Dermis blood vessel endothelial cell (primary cell): ENCODE measurements at regions not wholly inside any gene's neighbourhood (a gene's known extent, or its start where the extent isn't known, plus 50 kb on each side); places are given as distances from the start of the nearest gene placed in this dataset.

ENCODE experiments used
- DNase-seq: peaks from one replicate; pipeline ENCODE4 v3.0.0; 2010

DNA sequence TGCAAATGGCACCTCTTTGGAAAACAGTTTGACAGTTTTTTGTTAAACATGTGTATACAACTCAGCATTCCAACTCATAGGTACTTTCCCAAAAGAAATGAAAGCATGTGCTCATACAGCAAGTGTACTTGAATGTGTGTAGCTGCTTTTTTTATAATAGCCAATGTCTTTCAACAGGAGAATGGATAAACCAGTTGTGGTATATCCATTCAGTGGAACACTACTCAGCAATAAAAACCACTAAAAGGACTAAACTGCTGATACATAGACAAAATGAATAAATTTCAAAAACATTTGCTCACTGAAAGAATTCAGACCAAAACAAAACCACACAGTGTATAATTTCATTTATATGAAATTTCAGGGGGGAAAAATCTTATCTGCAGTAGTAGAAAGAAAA lies 267.3 kb downstream of the NR2F1-AS1 start:
- DNase-seq: no peak

DNA sequence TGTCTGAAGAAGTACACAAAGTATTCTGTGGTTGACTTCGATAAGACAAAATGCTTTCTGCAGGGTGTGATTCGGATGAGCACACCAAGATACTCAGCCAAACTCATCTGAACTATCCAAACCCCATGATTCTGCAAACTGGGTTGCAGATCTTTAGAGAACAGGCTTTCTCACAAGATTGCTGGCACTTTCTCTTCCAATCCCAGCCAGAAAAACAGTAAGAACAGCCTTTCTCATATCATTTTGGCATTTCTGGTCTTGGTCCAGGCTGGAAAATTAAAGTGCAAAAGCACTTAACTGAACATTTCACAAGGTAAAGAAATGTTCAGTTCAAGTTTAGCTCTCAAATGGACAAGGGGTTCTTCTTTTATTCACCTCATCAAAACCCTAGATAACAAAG lies 269.1 kb downstream of the NR2F1-AS1 start:
- no peak for DNase-seq

DNA sequence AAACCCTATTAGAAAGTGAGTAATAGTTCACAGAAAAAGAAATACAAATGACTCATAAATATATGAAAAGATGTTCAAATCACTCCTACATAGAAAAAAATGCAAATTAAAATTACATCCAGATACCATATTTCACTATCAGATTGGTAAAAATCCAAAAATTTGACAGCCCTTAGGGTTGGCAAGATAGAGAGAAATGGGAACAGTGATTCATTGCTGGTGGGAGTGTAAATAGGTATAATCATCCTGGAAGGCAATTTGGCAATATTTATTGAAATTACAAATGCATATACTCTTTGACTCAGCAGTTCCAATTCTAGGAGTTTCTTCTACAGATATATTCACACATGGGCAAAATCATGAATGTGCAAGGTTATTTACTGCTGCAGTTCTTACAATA lies 273.5 kb downstream of the NR2F1-AS1 start:
- no peak for DNase-seq

DNA sequence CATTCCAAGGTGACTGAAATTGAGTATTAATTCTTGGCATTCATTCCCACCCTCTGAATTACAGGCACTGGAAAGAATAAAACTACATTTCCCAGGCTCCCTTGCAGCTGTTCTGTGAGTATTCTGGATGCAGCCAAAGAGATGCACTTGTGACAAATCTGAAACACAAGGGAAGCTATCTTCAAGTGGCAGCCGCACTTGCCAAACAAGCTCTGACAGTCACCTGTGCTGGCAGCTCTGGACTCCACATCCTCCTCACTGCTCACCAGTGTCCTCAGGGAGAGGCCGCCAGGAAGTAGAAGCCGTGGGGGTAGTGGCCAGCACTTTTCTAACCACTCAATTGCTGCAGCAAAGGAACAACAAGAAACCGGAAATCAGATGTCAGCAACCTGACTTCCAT lies 275.0 kb downstream of the NR2F1-AS1 start:
- peak; percentile 35 for DNase-seq

DNA sequence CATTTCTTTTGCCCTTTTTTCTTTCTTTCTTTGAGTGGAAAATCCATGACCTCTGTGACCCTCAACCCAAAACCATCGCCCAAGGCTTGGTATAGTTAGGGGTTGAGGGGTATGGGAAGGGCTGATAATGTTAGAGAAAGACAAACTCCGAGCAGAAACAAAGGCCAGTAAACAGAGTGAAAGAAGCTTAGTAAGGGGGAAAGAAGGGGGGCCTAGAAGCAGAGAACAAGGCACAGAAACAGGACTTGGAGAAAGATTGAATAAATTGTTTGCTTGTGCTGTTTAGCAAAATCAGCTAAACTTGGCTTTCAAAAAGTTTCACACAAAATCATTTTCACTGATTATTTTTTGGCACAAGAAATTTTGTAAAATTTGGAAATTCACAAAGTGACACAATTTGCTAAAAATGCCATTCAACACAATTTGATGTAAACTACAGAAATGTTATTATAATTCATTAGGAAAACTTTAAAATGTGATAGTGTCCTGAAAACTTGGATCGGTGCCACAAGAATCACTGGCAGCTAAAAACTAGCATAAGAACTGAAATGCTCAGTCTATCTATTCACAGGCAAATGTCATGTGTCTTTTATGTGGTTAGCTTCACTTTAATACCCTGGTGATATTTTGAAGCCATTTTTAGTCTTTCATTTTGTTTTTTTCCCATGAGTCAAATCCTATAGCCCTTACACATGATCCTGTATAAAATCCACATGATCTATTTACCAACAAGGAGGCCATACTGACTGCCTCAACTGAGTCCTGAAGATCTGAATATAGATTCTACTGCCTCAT lies 276.4 kb downstream of the NR2F1-AS1 start:
- no peak for DNase-seq

DNA sequence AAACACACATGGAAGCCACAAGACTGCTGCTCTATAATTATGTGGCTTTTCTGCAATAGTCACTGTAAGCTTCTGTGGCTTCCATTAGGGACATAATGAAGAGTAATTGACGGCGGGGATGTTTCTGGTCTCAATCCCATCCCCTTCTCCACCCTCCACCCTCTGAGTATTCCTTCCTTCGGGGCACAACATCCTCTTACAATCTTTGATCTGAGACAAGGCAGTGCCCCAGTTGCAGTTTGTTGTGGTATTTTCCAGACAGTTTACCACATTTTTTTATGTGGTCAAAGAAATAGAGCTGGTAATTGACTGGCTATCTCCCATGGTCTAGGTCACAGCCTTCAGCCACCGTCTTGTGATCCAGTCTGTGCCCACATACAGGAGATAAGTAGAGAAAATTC lies 277.7 kb downstream of the NR2F1-AS1 start:
- peak; percentile 21 for DNase-seq

DNA sequence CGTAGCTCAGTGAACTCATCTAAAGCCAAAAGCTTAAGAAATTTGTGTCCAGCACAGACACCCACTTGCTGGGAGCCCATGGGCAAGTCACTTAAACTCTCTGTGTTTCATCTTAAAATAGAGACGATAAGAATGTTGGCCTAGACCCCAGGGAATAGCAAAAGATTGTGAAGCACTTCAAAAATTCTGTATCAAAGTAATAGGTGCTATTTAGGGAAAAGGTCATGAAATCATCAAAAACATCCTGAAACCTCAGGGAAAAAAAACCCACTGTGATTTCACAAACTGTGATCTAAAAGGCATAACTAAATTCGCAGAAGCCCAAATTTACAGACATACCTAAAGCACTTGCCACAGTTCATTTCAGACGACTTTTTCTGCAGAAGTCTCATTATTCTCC lies 278.3 kb downstream of the NR2F1-AS1 start:
- DNase-seq: no peak

DNA sequence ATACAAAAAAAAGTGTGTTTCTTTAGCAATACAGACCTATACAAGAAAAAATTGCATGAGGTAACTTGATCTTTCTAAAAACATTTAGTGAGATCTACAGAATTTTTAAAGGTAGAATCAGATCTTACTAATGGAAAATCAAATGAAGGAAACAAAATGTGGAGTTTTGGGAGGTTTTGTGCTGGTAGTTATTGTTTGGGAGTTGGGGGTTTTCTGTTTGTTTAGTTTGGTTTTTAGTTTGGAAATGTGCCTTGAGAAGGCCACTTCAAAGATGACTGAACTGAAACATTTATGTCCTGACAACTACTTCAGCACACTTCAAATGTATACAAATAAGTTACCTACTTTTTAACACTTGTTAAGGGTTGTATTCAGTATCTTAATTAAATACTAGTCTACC lies 280.1 kb downstream of the NR2F1-AS1 start:
- DNase-seq: no peak

DNA sequence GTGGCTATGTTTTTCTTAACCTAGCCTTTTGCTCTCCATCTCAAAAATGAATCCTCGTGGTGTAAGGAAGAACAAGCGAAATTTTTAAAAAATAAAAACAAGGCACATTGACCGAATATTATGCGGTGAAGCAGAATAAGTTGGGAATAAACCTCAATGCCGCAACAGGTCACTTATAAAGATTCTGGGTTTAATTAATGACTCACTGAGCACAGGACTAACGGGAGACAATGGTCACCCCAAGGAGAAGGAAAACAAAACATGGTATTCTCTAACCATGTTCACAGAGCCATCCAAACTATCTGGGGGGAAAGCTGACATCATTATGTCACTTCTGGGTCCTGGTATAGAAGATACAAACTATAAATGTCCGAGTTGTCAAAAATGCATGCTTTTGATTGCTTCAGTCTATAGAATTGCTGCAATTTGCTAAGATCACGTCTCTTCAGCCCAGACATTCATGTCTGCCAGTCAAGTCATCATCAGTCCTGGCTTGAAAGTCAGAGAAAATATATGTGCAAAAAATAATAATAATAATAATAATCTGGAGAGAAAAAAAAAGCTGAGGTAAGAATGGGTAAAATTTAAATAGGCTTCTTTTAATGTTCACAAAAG lies 280.6 kb downstream of the NR2F1-AS1 start:
- no peak for DNase-seq

DNA sequence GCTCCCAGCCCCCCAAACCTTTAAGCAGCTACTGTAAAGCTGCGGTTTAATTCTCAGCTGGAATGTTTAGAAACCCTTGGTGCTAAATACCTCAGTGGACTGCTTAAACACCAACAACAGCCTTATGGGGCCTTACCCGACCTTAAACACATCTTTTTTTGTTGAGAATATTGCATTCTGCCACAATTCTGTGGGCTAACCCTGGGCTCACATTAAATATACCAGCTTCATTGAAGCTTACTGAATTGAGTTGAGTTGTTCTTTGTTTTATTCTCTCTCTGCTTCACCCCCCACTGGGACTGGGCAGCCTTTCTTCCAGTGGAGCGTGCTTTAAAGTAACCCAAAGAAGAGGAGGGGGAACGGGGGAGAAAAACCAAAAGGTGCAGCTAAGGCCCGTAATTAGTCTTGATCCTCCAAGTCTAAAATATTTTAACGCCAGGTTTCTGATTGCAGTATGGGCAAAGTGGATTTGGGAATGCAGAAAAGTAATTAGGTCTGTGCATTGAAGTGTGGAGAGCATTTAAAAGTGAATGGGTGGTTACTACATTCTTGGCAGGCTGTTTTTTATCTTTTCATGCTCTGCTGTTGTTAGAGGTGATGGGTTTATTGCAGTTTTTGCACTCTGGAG lies 281.2 kb downstream of the NR2F1-AS1 start:
- no peak for DNase-seq

DNA sequence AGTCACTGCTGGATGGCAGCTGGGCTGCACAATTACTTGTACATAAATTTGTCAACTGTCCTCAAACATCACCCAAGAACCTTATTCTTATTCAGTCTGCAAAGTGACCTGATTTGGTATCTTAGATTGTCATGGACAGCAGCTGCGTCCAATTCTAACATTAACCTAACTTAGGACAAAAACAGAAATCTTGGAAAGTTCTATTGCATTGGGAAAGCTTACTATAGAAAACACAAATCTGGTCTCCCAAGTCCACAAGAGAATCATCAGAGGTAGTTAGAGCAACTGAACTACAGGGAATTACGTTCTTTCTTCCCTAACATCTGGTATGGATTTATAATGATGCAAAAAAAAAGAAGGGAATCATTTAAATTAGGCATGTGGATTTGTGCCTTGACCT lies 283.9 kb downstream of the NR2F1-AS1 start:
- no peak for DNase-seq

DNA sequence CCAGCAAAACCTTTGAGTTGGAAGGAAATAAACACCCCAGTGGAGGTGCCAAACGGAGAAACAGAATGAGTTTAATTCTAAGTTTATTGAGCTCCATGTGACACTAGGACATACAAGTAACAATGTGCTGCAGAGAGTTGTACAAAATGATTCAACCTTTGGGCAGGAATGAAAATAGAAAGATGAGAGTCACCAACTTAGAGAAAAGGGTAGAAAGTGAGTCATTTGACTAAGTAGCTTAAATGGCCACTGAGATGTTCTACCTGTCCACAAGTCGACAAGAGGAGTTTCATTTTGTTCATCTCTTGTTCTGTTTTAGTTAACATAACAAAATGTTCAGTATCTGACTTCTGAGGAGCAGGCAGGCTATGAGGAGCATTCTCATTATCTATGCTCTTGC lies 284.7 kb downstream of the NR2F1-AS1 start:
- DNase-seq: no peak

DNA sequence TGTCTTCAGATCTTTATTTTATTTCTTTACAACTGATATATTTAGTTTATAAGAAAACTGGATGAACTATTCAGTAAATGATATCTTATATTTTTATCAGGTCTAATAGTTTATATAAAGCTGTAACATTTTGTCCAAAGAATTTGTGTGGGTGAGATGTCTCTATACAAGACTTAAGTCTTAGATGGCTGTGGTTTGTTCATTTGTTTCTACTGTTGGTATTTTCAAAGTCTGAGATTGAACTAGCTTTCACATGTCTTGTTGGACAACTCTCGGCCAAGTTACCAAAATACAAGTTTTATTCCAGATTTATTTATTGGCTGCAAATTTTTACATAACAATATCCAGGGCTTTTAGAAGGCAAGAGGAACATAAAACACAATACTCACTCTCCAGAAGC lies 286.0 kb downstream of the NR2F1-AS1 start:
- no peak for DNase-seq

DNA sequence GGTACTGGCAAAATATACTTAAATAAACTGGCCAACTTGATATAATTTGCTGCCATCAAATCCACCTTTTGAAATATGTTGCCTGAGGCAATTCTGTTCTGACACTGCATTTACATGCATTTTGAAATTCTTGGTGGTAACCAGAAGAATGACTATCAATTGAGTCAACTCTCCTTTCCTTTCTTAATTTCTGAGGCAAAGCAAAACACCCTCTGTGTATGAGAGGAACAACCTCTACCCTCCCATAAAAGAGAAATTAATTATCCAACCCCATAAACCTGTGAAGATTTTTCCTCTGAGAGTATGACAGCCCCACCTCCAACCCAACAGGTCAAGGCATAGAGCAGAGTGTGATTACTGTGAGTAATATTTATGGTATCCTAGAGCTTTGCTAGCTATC lies 286.8 kb downstream of the NR2F1-AS1 start:
- DNase-seq: no peak

DNA sequence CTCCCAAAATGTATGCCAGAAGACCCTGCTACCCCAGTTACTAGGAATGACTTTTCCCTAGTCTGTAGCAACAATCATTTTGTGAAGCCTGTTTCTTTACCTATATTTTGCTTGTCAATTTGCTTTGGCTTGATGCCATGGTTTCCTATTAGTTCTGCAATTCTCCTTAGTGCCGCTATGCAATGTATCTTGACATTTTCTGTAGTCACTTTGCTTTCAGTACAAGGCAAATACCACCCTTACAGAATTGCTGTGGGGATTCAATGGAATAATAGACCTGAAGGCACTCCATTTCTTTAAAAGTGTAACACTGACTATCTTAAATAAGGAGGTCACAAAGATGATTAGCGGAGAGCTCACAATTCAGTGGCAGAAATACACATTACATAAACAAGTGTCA lies 291.1 kb downstream of the NR2F1-AS1 start:
- no peak for DNase-seq

DNA sequence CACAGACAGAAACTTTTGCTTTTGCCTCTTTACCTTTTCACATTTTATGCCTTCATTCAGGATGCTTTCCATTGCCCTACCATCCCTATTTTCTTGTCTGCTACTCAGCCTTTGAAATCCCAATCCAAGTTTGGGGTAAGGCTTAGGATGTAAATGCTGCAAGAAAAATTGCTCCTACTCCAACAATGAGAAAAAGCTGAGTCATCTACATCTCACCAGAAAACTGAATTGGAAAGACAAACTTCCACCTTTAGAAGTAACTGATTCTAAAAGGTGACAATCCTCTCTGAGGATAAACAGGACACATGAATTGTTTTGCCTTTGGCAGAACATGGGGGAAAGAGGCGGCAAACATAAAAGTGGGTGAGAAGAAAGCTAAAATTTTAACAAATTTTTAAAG lies 295.6 kb downstream of the NR2F1-AS1 start:
- no peak for DNase-seq

DNA sequence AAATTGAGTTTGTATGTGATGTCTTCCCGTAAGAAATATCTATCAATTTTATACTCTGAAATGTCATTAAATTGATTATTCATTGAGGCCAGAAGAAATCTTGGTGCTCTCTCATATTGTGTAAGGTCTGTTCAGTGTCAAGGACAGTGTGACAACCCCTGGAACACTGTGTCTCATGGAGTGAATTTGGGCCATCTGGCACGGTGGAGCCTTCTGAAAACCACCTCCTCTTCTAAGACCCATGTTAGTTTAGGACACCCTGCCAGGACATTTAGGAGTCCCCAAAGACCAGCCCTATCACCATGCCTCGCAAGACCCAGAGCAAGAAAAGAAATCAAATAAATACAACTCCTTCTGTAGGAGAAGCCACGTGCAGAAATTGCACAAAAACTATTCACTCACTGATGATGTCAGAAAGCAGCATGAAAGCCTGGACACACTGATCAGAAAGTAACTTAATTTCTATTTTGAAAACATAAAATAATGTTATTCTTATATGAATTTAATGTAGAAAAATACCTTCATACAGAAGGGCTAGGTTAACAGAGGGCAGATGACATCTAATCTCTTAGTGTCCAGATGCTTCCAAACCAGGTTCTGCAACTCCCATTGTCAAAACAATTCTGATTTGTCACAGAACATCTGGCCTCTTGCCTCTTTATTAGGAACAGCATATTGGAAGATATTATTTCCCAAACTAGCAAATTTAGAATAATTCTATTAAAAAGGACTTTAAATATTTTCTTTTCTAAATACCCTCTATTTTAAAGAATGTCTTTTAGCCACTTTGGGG lies 298.8 kb downstream of the NR2F1-AS1 start:
- no peak for DNase-seq

DNA sequence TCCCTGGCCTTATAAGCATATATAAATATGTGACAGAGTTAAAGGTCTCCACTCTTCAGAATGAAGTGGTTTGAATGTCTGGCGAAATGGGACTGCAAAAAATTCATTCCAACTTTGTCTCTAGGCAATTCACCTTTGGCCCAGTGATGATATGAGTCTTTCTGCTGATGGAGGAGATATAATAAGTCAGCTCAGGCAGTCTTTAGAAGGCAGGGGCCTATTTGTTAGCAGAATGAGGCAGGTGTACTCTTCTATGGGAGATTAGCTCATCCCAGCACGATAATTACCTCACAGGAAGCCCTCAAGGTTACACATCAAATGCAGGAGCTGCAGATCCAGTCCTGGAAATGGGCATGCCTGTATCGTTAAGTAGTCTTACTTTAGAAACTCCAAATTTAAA lies 300.5 kb downstream of the NR2F1-AS1 start:
- peak; percentile 45 for DNase-seq

DNA sequence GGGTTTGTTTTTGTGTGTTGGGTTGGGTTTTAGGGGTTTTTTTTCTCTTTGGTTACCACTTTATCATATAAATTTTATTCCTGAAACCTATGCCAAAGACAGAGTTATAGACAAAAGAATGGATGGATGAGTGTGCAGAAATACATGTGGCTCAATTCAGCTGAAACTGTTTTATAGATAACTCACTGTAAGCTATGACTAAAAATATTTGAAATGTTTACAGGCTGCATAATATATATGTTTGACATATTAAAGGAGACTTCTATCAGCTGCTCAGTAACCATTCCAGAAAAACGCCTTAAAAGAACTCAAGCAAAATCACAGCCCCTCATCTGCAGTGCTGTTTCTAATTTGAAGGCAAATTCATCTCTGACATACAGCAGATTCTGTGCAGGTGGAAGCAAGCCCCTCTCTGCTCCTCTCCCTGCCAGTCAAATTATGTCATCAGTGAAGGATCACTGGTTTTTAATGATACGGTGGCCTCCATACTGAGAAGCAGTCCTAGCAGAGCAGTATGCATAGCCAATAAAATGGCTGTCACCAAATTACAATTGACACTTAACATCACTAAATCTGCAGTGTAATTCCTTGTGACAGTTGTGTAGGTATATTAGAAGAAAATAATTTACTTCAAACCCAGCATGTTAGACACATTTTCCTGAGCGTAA lies 301.6 kb downstream of the NR2F1-AS1 start:
- DNase-seq: no peak

DNA sequence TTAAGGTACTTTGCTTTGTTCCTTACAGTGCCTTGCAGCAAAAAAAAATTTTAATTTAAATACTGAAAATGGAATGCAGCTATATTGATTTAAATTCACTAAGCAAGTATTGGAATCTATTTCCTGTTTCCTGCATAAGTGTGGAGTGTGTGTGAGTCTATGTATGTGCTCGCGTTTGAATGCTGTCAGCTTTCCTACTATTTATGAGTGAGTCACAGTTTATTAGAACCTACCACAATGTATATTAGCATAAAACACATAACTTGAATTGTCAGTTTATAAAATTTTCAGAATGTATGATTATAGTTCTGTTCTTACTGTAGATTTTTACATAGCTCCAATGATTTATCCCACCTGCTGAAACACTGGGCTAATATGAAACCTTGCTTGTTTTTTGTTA lies 302.1 kb downstream of the NR2F1-AS1 start:
- peak; percentile 69 for DNase-seq

DNA sequence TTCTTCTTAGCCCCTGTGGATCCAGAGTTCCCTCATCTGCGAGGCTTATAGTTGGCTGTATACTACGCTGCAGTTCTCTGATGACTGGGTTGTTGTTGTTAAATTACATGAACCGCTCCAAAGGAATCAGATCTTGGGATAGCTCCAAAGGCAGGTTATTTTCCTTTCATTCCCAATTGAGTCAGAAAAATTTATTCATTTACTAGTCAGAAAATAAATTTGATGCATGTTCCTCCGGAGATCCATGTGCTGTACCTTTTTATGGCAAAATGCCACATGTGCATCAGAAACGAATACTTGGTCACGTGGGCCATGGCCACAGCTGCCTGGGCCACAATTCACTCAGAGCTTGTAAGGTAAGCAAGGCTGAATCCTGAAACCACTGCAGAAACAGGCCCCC lies 304.0 kb downstream of the NR2F1-AS1 start:
- DNase-seq: no peak

DNA sequence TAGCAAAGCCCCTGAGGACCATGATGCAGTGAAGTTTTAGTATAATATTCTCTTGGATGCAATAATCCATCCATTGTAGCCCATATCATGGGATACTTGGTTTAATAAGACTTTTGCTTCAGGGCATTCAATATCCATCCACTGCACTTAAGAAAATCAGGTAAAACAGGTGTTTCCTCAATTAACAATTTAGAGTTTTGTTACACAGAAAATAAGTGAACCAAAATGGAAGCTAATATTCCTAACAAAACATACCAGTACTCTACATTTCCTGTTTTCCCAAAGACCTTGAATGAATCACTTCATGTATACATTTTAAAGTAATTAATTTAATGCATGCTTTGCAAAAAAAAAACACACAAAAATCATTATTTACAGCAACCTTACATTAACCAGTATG lies 305.6 kb downstream of the NR2F1-AS1 start:
- peak; percentile 41 for DNase-seq

DNA sequence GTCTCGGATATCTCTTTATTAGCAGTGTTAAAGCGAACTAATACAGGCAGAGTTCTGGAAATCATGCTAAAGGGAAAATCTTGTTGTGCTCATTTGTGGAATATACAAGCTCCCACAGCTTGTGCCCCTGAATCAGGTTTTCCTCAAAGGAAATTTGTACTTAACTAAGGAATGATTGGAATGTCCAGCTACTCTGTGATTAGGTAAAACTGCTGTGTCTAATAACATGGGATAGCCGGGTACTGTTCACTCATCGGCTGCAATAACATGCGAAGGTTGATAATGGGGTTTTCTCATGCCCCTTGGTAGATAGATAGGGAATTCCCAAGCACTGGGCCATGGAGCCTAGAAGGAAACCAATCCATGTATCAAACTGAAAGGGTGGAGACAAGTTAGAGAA lies 306.7 kb downstream of the NR2F1-AS1 start:
- peak; percentile 98 for DNase-seq
